ENCODE measurements at regions not wholly inside any gene's neighbourhood (a gene's known extent, or its start where the extent isn't known, plus 50 kb on each side); places are given as distances from the start of the nearest gene placed in this dataset.

GRCh38 chr2:187271825-187272224 lies 176.2 kb downstream of the CALCRL start (continued):
- no peak for TF ChIP-seq ZBTB49 (CRISPR knock-in tag; IDR thresholded peaks at IDR 0.05; ENCODE audit: borderline replicate concordance)
- TF ChIP-seq NFYB (IDR thresholded peaks at IDR 0.05; ENCODE audit: extremely low read depth, insufficient read length), result no peak
- no peak for TF ChIP-seq JUND (IDR thresholded peaks at IDR 0.05; ENCODE audit: borderline replicate concordance, low read depth, low read length)
- no peak for TF ChIP-seq JUND (tag; IDR thresholded peaks at IDR 0.05; ENCODE audit: borderline replicate concordance, low read depth, low read length)
- TF ChIP-seq MCM7 (IDR thresholded peaks at IDR 0.05), result no peak
- TF ChIP-seq KHSRP (IDR thresholded peaks at IDR 0.05), result no peak
- TF ChIP-seq SOX6 (IDR thresholded peaks at IDR 0.05), result no peak
- TF ChIP-seq KAT7 (CRISPR knock-in tag; IDR thresholded peaks at IDR 0.05; ENCODE audit: borderline replicate concordance), result no peak

DNA sequence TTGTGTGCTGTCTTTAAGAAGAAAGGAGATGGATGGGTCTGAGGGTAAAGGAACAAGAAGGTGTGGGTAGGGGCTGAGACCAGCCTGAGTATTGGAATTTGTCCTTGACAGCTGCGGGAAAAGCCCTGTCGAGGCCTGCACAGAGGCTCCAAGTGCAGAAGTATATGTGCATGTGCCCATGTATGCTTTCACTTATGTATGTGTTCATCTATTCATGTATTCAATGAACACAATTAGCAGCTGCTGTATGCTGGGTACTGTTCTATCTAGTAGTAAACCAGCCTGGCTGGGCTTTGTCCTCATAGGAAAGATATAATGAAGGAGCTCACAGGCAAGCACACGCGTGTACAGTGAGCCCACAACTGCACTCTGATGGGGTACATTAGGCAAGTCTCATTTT lies 181.4 kb downstream of the CALCRL start:
- in situ Hi-C loops (cut with MboI), result no loop called here
- H3K9me3 ChIP-seq (replicated peaks; ENCODE audit: control insufficient read depth, insufficient read depth, low read depth, low read length), result no peaks in the 10 kb centered on the region
- no peak for FAIRE-seq
- H3K4me3 ChIP-seq, result no peak overlapping the region
- CTCF ChIA-PET (ENCODE audit: low intra/inter-chr PET ratio), result no interaction called here
- no peaks in the 10 kb centered on the region for H3K79me2 ChIP-seq (ENCODE audit: control insufficient read depth, insufficient read depth, low read length)
- no peak overlapping the region for H3K27ac ChIP-seq (ENCODE audit: extremely low read depth, low read depth, low read length)
- intact Hi-C loops (cut with micrococcal nuclease), result no loop called here
- no peak overlapping the region for H3K9ac ChIP-seq (ENCODE audit: insufficient read depth in 1 of 2, low read depth in 2 of 2, low read length in 2 of 2)
- no peaks in the 10 kb centered on the region for H4K20me1 ChIP-seq (replicated peaks; ENCODE audit: control insufficient read depth, insufficient read depth, low read length)
- no peaks in the 10 kb centered on the region for H3K9me1 ChIP-seq (ENCODE audit: control insufficient read depth, insufficient read depth, low read length)
- no peak overlapping the region for H3K4me2 ChIP-seq (ENCODE audit: insufficient read depth, low read length)
- 18% methylated on average over 4 of the region's 4 CpGs for WGBS (ENCODE audit: insufficient coverage, low coverage, missing lambda C conversion rate)
- H3K4me1 ChIP-seq (replicated peaks in 1 of 2; ENCODE audit: control insufficient read depth in 2 of 2, insufficient read depth in 2 of 2, low read length in 2 of 2), result no peaks in the 10 kb centered on the region
- no peak for DNase-seq (ENCODE audit: extremely low read depth in 1 of 4, low spot score in 3 of 4)
- POLR2A ChIA-PET, result interaction anchor here (0.6 kb wide), 1 partner anchor 31 kb away, joined by 4 read pairs; no protein-coding TSS in a partner anchor
- no peaks in the 10 kb centered on the region for H3K36me3 ChIP-seq (ENCODE audit: control insufficient read depth, insufficient read depth, low read length)
- H3K27me3 ChIP-seq (ENCODE audit: control insufficient read depth in 2 of 2, insufficient read depth in 2 of 2, low read length in 2 of 2), result no peaks in the 10 kb centered on the region
- BruUV-seq (replicated peaks), result no TSS peak
- no peak for ATAC-seq
- no peak overlapping the region for H2AFZ ChIP-seq (ENCODE audit: low read depth, low read length)
- no peak for TF ChIP-seq RBBP5 (IDR thresholded peaks at IDR 0.05; ENCODE audit: borderline replicate concordance, insufficient read depth, low read length, poor library complexity, severe bottlenecking)
- no peak for TF ChIP-seq HCFC1 (IDR thresholded peaks at IDR 0.05; ENCODE audit: low read depth, low read length)
- TF ChIP-seq ZBTB17 (CRISPR knock-in tag; IDR thresholded peaks at IDR 0.05), result no peak
- no peak for TF ChIP-seq PURB (CRISPR knock-in tag; IDR thresholded peaks at IDR 0.05; ENCODE audit: low read depth)
- TF ChIP-seq SIX5 (IDR thresholded peaks at IDR 0.05; ENCODE audit: borderline replicate concordance in 1 of 2, insufficient read depth in 1 of 2, low read depth in 1 of 2, low read length in 2 of 2), result no peak
- TF ChIP-seq ZNF134 (CRISPR knock-in tag; conservative IDR thresholded peaks at IDR 0.05), result no peak
- no peak for TF ChIP-seq HMG20B (CRISPR knock-in tag; IDR thresholded peaks at IDR 0.05)
- no peak for TF ChIP-seq EZH2 (IDR thresholded peaks at IDR 0.05; ENCODE audit: borderline replicate concordance, low read depth, low read length)
- TF ChIP-seq NR3C1 (CRISPR knock-in tag; IDR thresholded peaks at IDR 0.05), result no peak
- TF ChIP-seq CBX3 (IDR thresholded peaks at IDR 0.05; ENCODE audit: borderline replicate concordance in 1 of 2, low read length in 2 of 2), result no peak
- no peak for TF ChIP-seq LCOR (CRISPR knock-in tag; IDR thresholded peaks at IDR 0.05)
- TF ChIP-seq SNIP1 (IDR thresholded peaks at IDR 0.05; ENCODE audit: low read depth), result no peak
- no peak for TF ChIP-seq ZNF12 (CRISPR knock-in tag; IDR thresholded peaks at IDR 0.05)
- no peak for TF ChIP-seq ILF3 (IDR thresholded peaks at IDR 0.05; ENCODE audit: borderline replicate concordance)

Measured in K562 (cell line).